Gastrocnemius medialis (tissue), 4 donors: ENCODE measurements at regions not wholly inside any gene's neighbourhood (a gene's known extent, or its start where the extent isn't known, plus 50 kb on each side); places are given as distances from the start of the nearest gene placed in this dataset.
"Not testable (repeated sequence)": the region's sequence is repeated elsewhere in the genome, so short reads cannot be mapped to it uniquely, and the experiment has no call there.

Experiments
- ATAC-seq, 2 donors: fragments of 150-250 bp; one replicate each; pipeline ENCODE4 v1.9.1; 2016
- DNase-seq, 2 donors: peaks; one replicate each; pipeline ENCODE4 v3.0.0-alpha.2; 2019
- H3K27ac ChIP-seq, 4 donors: fragments of 200-600 bp; sonication (generic); 1 replicate in 1 of 4; 2 replicates in 3 of 4; pipeline ENCODE4 v1.5.1; 2016 to 2018; ENCODE audit warnings: mild to moderate bottlenecking in 2 of 4, moderate library complexity in 1 of 4
- H3K27me3 ChIP-seq, 3 donors: fragments of 200-600 bp; sonication (generic) in 2 of 3; 1 replicate in 1 of 3; 2 replicates in 2 of 3; pipeline versions ENCODE4 v1.5.1 to v1.6.0; 2016 to 2019; ENCODE audit warnings: mild to moderate bottlenecking in 1 of 3, moderate library complexity in 1 of 3
- H3K36me3 ChIP-seq, 2 donors: fragments of 200-600 bp; sonication (generic) in 1 of 2; one replicate each; pipeline ENCODE4 v1.5.1; 2017 to 2018
- H3K4me1 ChIP-seq, 2 donors: fragments of 200-600 bp; sonication (generic) in 1 of 2; one replicate each; pipeline ENCODE4 v1.5.1; 2016 to 2017; ENCODE audit warnings: mild to moderate bottlenecking in 2 of 2
- H3K4me3 ChIP-seq, 4 donors: fragments of 200-600 bp; sonication (generic) in 3 of 4; 1 replicate in 1 of 4; 2 replicates in 3 of 4; pipeline ENCODE4 v1.5.1; 2016 to 2019; ENCODE audit warnings: mild to moderate bottlenecking in 2 of 4
- H3K9me3 ChIP-seq, 3 donors: fragments of 200-600 bp; sonication (generic) in 2 of 3; 1 replicate in 1 of 3; 2 replicates in 2 of 3; pipeline ENCODE4 v1.5.1; 2016 to 2019
- CTCF ChIP-seq, 5 experiments: fragments of 450-650 bp in 3 of 5; fragments of 200-600 bp in 2 of 5; sonication (generic) in 2 of 5; IDR thresholded peaks in 4 of 5; conservative IDR thresholded peaks in 1 of 5; 1 replicate in 4 of 5; 2 replicates in 1 of 5; pipeline ENCODE4 v1.5.1; 2016 to 2019; ENCODE audit warnings: antibody characterized with exemption in 5 of 5, mild to moderate bottlenecking in 3 of 5, moderate library complexity in 3 of 5
- POLR2A ChIP-seq, 2 donors: fragments of 450-650 bp; IDR thresholded peaks; one replicate each; pipeline ENCODE4 v1.6.1; 2017; ENCODE audit warnings: antibody characterized with exemption in 2 of 2, mild to moderate bottlenecking in 2 of 2, moderate library complexity in 2 of 2
- in situ Hi-C, 4 donors: fragments of 200-750 bp; cut with MboI; loops; one replicate each; pipeline versions ENCODE4 v1.15.0 to v1.8.0; 2017; ENCODE audit warnings: low sequenced_read_pairs in 4 of 4
- intact Hi-C: fragments of 100-400 bp; cut with DNase I; formaldehyde crosslinking; loops from one replicate; pipeline ENCODE4 v1.15.1; 2023; ENCODE audit warnings: low total_unique reads

GRCh38 chr3:153539263-153539662 lies 377.2 kb downstream of the RAP2B start:
- Histone ChIP-seq H3K27me3 (no peaks in the 10 kb centered on the region), H3K4me3 (no peak overlapping the region), H3K27ac (no peak overlapping the region), H3K4me1 (no peaks in the 10 kb centered on the region), H3K9me3 (no peaks in the 10 kb centered on the region), H3K36me3 (no peaks in the 10 kb centered on the region)
- TF ChIP-seq CTCF (IDR thresholded peaks at IDR 0.05 in 4 of 5, conservative IDR thresholded peaks at IDR 0.05 in 1 of 5): no peak
- no peak for TF ChIP-seq POLR2A (IDR thresholded peaks at IDR 0.05)
- intact Hi-C loops: no loop called here
- DNase-seq (no peak), ATAC-seq (no peak)
- in situ Hi-C loops: no loop called here

GRCh38 chr3:153545471-153545870 lies 383.4 kb downstream of the RAP2B start:
- intact Hi-C loops (no loop called here), in situ Hi-C loops (no loop called here)
- Histone ChIP-seq H3K27me3 (no peaks in the 10 kb centered on the region), H3K4me3 (no peak overlapping the region), H3K4me1 (no peaks in the 10 kb centered on the region), H3K9me3 (no peaks in the 10 kb centered on the region), H3K27ac (no peak overlapping the region), H3K36me3 (no peaks in the 10 kb centered on the region)
- TF ChIP-seq CTCF (IDR thresholded peaks at IDR 0.05 in 4 of 5, conservative IDR thresholded peaks at IDR 0.05 in 1 of 5) (no peak), POLR2A (IDR thresholded peaks at IDR 0.05) (no peak)
- ATAC-seq: no peak
- no peak for DNase-seq

GRCh38 chr3:153547970-153548369 lies 385.9 kb downstream of the RAP2B start:
- TF ChIP-seq CTCF (IDR thresholded peaks at IDR 0.05 in 4 of 5, conservative IDR thresholded peaks at IDR 0.05 in 1 of 5): no peak
- TF ChIP-seq POLR2A (IDR thresholded peaks at IDR 0.05): no peak
- ATAC-seq (no peak), DNase-seq (no peak)
- H3K27me3 ChIP-seq: no peaks in the 10 kb centered on the region
- intact Hi-C loops (no loop called here), in situ Hi-C loops (no loop called here)
- no peaks in the 10 kb centered on the region for H3K36me3 ChIP-seq
- H3K27ac ChIP-seq: no peak overlapping the region
- no peaks in the 10 kb centered on the region for H3K9me3 ChIP-seq
- no peak overlapping the region for H3K4me3 ChIP-seq
- H3K4me1 ChIP-seq: no peaks in the 10 kb centered on the region

- H3K4me3 ChIP-seq, H3K4me1 ChIP-seq, H3K27ac ChIP-seq, H3K36me3 ChIP-seq, H3K27me3 ChIP-seq, H3K9me3 ChIP-seq, in situ Hi-C loops, intact Hi-C loops, ATAC-seq, DNase-seq: not testable (repeated sequence)
These were observed 387.7 kb downstream of the RAP2B start for GRCh38 chr3:153549686-153550085.

GRCh38 chr3:153551536-153552285 lies 389.7 kb downstream of the RAP2B start:
- H3K4me1 ChIP-seq: no peaks in the 10 kb centered on the region
- no peak for TF ChIP-seq POLR2A (IDR thresholded peaks at IDR 0.05)
- H3K9me3 ChIP-seq: no peaks in the 10 kb centered on the region
- in situ Hi-C loops: no loop called here
- DNase-seq (no peak), ATAC-seq (no peak)
- no peaks in the 10 kb centered on the region for H3K36me3 ChIP-seq
- no peak overlapping the region for H3K4me3 ChIP-seq
- H3K27me3 ChIP-seq: no peaks in the 10 kb centered on the region
- intact Hi-C loops: no loop called here
- H3K27ac ChIP-seq: peak overlapping the region in 1 of 4 donors; percentile 57
